NCI-H82 treated with DMSO at 0.1 percent for 48 hours (cell line): ENCODE measurements at regions not wholly inside any gene's neighbourhood (a gene's known extent, or its start where the extent isn't known, plus 50 kb on each side); places are given as distances from the start of the nearest gene placed in this dataset.

Source experiments
- DNase-seq: peaks from one replicate; lab custom pipeline; 2025; ENCODE audit not compliant: unreplicated experiment; lab: John Stamatoyannopoulos, UW

DNA sequence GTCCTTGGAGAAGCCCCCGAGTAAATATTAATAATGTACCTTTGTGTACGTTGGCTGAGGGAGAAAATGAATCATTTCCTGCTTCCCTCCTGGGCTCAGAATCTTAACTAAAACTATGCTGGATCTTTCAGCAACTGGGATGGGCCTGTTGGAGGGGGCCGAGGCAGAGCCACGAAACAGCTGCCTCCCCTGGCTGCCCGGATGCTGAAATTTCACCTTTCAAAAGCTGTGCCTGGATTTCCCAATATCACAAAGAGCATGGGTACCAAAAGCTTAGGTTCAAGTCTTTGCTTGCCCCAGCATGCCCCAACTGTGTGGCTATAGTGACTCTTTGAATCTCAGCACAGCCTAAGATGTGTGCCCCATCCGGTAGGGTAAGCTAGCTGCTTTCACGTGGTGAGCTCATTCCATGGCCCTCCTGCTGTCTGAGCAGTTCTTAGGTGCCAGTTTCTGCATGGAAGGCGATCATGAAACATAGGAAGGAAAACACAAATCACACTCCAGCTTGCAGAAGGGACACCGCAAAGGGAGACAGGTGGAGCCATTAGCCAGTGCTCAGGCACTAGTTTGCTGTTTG lies 473.5 kb downstream of the PTPRU start:
- DNase-seq = no peak

DNA sequence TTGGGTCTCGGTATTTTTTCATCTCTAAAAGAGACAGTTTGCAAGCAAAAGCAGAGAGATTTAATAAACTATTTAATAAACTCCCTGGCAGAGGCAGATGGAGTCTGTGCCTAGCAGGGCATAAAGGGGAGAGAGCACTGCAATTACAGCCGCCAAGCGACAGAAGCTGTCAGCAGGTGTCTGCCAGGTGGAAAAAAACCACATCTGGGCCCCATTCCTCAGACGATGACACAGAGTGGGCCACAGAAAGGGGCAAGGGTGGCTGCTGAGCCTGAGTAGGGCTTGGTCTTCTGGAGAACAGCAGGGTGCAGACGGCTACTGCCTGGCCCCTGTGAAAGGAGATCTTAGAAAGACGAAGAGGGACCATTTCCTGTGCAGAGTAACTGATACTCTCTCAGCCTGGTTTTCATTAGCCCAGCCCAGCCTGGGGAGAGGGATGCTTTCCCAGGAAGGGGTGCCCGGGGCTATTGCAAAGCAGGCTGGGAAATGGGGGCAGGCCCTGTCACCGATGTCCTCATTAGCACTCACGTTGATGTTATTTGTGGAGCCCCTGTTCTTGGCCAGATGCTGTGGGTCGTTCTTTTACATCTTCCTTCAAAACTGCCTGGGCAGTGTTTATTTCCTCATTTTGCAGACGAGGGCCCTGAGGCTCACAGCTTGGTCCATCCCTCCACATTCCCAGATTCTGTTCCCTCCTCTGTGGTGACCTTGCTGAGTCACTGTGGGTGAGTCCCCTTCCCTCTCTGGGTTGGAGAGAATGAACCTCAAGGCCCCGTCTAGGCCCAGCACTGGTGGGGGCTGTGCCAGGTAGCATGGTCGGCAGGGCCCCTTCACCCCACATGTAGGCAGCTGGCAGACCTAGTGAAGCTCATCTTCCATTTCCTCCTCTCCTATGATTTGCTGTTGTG lies 472.7 kb downstream of the PTPRU start:
- DNase-seq = no peak

GRCh38 chr1:29708381-29708780 lies 472.1 kb downstream of the PTPRU start:
- DNase-seq = no peak

DNA sequence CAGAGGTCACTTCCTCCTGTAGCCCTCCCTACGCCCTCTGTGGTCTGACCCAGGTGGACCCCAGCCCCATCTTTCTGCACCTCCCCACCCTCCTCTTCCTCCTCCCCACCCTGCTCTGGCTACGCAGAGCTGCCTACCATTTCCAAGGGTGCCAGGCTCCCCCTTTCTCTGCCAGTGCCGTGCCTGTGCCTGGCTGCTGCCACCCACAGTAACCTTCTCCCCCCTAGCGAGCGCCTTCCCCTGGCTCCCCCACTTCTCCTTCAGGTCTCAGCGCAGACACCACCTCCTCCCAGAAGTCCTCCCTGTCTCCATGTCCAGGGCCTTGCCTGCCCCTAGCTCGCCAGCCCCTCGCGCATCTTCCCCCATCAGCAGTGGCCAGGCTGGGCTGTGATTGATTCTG lies 471.5 kb downstream of the PTPRU start:
- no peak for DNase-seq

- peak; percentile 68 for DNase-seq
These were observed 470.6 kb downstream of the PTPRU start for GRCh38 chr1:29706936-29707335.

DNA sequence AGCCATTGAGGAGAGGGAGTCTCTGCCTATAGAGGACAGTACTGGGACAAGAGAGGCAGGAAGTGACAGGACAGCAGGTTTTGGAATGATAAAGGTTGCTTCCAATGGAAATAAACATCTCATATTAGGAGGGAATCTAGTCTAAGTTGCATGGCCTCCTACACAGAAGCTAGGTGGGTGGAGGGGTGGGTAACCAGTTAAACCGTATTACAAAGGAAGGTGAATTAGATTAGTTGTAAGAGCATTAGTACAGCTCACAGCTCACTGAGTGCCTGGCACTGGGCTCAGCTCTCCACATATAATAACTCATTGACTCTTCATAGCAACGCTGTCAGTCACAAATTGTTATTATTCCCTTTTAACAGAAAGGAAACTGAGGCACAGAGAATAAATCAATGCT lies 468.1 kb downstream of the PTPRU start:
- DNase-seq = peak; percentile 80

DNA sequence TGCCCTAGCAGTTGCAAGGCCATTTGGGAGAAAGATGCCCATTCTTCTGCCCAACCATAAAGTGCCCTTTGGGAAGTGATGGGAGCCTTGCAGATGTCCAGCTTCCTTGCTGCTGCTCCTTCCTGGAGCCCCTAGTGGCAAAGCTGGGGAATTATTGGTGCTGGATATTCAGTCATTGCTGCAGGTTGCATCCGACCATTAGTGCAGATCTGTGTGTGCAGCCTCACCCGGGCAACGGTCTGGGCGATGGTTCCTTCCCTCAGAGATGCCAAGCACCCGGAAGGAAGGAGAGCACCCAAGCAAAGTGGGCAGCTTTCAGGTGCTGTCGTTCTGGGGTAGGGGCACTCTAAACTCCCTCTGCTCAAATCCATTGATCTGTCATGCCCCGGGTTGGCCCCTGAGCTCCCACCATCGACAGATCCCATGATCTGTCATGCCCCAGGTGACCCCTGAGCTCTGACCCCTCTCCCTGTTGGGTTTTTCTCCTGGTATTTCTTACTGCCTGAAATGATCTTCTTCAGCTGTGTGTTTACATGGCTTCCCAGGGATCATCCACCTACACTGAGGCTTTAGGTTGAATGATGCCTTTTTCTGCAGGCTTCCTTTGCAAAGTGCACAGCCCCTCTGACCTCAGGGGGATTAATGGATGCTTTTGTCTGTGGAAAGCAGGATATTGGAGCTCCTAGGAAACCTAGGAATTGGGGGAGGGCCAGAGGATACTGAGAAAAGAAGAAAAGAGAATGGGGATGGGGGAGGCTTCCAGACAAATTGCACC lies 467.5 kb downstream of the PTPRU start:
- DNase-seq = peak; percentile 51

DNA sequence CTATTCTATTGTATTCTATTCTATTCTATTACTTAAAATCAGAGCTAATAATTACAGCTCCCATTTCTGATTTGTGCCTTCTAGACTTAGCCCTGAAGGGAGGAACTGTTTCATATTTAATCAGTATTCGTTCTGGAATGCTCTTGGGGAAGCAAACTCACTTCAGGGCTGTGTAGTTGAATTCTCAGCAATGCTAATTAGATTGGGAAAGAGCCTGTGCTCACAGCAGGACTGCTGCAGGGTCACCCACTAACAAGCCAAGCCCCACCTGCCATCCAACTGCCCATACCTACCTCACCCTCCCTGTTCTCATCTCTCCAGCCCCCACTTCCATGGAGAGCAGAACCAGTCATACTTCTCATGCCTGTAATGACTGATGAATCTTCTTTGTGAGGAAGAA lies 464.2 kb downstream of the PTPRU start:
- DNase-seq = no peak

- no peak for DNase-seq
These were observed 462.3 kb downstream of the PTPRU start for GRCh38 chr1:29698626-29699025.

GRCh38 chr1:29698033-29698432 lies 461.7 kb downstream of the PTPRU start:
- DNase-seq = peak; percentile 51

GRCh38 chr1:29697391-29697780 lies 461.1 kb downstream of the PTPRU start:
- DNase-seq = no peak

DNA sequence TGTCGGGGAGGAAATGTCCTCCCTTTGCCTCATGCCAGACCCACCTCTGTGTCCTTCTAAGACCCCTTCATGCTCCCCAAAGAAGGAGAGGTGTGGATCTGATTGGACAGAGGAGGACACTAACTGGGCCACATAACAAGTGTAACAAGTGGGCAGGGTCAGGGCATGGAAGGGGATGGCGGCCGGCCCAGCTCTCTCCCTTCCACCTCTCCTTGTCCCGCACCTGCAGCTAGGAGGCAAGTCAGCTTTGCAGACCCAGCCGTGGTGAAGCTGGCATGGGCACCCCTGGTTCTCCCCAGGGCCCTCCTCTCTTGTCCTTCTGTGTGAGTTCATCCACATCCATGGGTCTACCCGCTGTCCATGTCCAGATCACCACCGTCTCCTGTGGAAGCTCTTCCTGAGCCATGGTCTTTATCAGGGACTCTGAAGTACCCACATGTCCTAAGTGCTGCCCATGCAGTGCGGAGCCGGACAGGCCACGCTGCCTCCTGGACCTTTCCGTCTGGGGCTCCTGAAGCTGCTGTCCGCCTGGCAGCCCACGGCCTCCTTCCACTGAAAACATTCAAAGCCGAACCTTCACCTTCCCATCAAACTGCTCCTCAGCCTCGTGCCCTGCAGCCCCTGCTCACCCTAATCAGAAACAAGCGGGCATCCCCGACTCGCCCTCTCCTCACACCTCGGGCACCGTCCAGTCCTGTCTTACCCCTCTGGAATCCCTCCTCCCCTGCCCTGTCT lies 460.5 kb downstream of the PTPRU start:
- DNase-seq = no peak

DNA sequence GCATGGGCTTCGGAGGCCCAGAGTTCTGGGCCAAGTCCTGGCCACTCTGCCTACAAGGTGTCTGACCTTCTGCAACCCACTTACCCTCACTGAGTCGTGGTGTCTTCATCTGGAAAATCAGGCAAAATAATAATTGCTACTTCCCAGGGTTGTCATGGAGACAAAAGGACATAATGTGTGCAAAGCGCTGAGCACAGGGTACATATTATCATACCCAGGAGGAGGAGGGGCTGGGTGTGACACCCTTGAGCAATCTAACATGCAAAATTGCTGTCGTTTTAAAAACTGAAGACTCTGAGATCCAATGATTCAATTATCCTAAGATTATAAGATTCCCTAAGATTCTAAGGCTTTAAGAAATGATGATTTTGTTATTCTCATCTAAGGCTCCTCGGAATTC lies 459.5 kb downstream of the PTPRU start:
- DNase-seq = no peak

DNA sequence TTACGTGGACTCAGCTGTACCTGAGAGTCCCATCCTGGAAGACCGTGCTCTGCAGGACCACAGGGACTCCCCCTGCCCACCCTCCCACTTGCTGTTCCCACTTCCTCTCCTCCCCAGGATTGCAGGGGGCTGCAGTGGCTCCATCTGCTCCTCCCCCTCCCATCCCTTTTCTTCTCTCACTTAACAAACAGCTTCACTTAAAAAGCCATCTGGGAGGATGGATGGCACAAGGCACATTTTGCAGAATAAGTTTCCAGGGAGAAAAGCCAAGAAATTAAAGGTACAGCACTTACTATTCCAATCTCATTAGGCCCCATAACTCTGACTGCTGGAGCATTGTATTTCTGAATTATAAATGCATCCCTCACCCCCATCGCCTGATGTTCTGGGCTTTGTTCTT lies 458.7 kb downstream of the PTPRU start:
- no peak for DNase-seq

DNA sequence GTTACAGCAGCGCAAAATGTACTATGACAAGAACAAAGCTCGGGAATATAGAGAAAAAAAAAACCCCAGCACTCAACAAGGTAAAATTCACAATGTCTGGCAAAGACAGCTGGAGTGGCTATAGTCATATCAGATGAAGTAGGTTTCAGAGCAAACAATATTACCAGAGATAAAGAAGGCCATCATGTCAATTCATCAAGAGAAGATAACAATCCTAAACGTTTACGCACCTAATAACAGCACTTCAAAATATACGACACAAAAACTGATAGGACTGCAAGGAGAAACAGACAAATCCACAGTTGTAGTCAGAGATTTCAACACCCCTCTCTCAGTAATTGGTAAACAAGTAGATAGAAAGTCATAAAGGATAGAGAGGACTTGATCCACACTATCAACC lies 455.2 kb downstream of the PTPRU start:
- no peak for DNase-seq

DNA sequence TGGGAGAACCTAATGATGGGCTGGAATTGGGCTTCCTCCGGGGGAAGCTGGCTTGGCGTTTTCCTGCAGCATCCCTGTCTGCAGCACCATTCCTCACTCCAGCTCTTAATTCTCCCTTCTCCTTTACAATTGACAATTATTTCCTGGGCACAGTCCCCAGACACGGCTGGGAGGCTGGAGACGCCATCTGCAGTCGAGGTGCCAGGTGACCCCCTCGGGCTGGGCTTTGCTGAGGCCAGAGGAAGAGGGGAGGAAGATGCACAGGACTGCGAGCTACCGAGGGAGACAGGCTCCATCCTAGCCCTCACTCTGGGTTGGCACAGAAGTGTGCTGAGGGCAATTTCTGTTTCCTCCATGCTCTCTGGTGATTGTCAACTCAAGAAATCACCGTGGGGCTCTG lies 453.8 kb downstream of the PTPRU start:
- DNase-seq = no peak

DNA sequence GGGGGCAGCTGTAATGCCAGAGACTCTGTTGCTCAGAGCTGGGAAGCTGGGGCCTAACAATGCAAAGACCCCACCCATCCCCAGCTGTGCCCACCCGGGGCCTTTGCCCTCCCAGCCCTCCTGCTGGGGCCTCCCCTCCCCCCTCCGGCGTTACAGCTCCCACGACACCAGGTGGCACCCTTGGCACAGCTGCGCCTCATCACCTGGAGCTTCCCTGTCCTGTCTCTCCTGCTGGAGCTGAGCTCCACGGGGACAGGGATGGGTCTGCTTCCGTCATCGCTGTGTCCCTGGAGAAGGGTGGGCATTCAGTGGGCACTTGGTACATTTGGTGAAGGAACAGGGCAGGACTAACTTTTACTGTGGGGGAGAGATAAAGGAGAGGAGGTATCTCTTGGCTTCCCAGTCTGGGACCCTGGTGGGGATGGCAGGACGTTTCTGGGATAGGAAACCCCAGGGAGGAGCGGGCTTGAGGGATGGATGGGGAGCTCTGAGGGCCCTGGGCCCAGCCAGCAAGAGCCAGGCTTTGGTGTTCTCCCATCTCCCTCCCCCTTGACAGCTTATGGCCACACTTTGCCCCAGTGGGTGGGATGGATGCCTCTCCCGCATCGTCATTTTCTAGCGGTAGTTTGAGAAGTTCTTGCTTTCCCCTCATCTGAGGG lies 453.2 kb downstream of the PTPRU start:
- no peak for DNase-seq

- no peak for DNase-seq
These were observed 452.4 kb downstream of the PTPRU start for GRCh38 chr1:29688471-29689365.

DNA sequence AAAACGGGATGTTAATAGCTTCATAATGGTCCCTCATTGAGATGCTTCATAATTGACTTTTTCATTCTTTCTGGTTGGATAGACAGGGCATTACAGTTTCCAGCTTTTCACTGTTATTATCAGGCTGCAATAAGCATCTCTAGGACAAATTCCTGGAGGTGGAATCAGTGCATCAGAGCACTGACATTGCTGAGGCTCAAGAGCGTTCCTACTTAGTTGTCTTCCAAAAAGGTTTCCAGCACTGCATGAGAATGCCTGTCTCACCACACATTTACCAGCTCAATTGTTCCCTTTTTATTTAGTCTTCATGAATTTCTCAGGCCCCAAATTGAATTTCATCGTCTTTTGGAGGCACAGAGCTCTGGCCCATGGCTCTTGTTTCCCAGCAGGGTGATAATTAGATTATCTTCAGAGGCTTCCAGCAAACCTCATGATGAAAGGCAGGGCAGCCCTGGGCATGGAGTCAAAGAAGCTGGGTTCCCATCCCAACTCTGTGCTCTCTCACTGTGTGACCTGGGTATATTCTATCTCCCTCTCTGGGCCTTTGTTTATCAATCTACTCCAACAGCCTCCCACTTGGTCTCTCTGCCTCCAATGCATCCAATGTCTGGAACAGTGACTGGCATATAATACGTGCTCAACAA lies 451.4 kb downstream of the PTPRU start:
- no peak for DNase-seq
